ENCODE measurements at regions not wholly inside any gene's neighbourhood (a gene's known extent, or its start where the extent isn't known, plus 50 kb on each side); places are given as distances from the start of the nearest gene placed in this dataset.

- TF ChIP-seq CTCF (IDR thresholded peaks at IDR 0.05; ENCODE audit: insufficient read depth, low read depth, low read length, missing control alignments) = no peak
- no peak for DNase-seq (ENCODE audit: low read depth)
- no peak overlapping the region for H3K4me3 ChIP-seq (ENCODE audit: low read depth, low read length)
These were observed 147.1 kb upstream of the RPL34 start for GRCh38 chr4:108473163-108473720.

- DNase-seq (ENCODE audit: low read depth) = peak; percentile 92
These were observed 153.2 kb upstream of the RPL34 start for GRCh38 chr4:108466936-108467902.

GRCh38 chr4:108465886-108466500 lies 154.4 kb upstream of the RPL34 start:
- no peak for TF ChIP-seq CTCF (IDR thresholded peaks at IDR 0.05; ENCODE audit: insufficient read depth, low read depth, low read length, missing control alignments)
- H3K4me3 ChIP-seq (ENCODE audit: low read depth, low read length) = no peak overlapping the region
- DNase-seq (ENCODE audit: low read depth) = no peak

More at GRCh38 chr4:108466936-108467902, 153.2 kb upstream of the RPL34 start:
- peak overlapping the region; percentile 25 for H3K4me3 ChIP-seq (ENCODE audit: low read depth, low read length)
- TF ChIP-seq CTCF (IDR thresholded peaks at IDR 0.05; ENCODE audit: insufficient read depth, low read depth, low read length, missing control alignments) = no peak

GRCh38 chr4:108458681-108459080 lies 161.7 kb upstream of the RPL34 start:
- no peak for DNase-seq (ENCODE audit: low read depth)
- H3K4me3 ChIP-seq (ENCODE audit: low read depth, low read length) = no peak overlapping the region
- TF ChIP-seq CTCF (IDR thresholded peaks at IDR 0.05; ENCODE audit: insufficient read depth, low read depth, low read length, missing control alignments) = no peak

- DNase-seq (ENCODE audit: low read depth) = no peak
These were observed 166.1 kb upstream of the RPL34 start for GRCh38 chr4:108454227-108454626.

GRCh38 chr4:108453366-108453765 lies 167.0 kb upstream of the RPL34 start:
- H3K4me3 ChIP-seq (ENCODE audit: low read depth, low read length) = no peak overlapping the region
- no peak for TF ChIP-seq CTCF (IDR thresholded peaks at IDR 0.05; ENCODE audit: insufficient read depth, low read depth, low read length, missing control alignments)
- no peak for DNase-seq (ENCODE audit: low read depth)

More at GRCh38 chr4:108454227-108454626, 166.1 kb upstream of the RPL34 start:
- TF ChIP-seq CTCF (IDR thresholded peaks at IDR 0.05; ENCODE audit: insufficient read depth, low read depth, low read length, missing control alignments) = no peak
- H3K4me3 ChIP-seq (ENCODE audit: low read depth, low read length) = no peak overlapping the region

Measured in GM12865 (cell line).